Sigmoid colon (tissue), 6 donors: ENCODE measurements at regions not wholly inside any gene's neighbourhood (a gene's known extent, or its start where the extent isn't known, plus 50 kb on each side); places are given as distances from the start of the nearest gene placed in this dataset.

Experiments
- DNase-seq: peaks from one replicate; pipeline ENCODE4 v3.0.0-alpha.2; 2019
- H3K27ac ChIP-seq, 4 donors: fragments of 200-600 bp; sonication (generic); one replicate each; pipeline ENCODE4 v1.5.1; 2016 to 2019; ENCODE audit warnings: mild to moderate bottlenecking in 1 of 4
- H3K27me3 ChIP-seq, 3 donors: fragments of 200-600 bp; sonication (generic); one replicate each; pipeline ENCODE4 v1.5.1; 2019; ENCODE audit warnings: mild to moderate bottlenecking in 1 of 3
- H3K36me3 ChIP-seq, 4 donors: fragments of 200-600 bp; sonication (generic); one replicate each; pipeline ENCODE4 v1.5.1; 2016 to 2019
- H3K4me1 ChIP-seq, 4 donors: fragments of 200-600 bp; sonication (generic); one replicate each; pipeline ENCODE4 v1.5.1; 2017 to 2019
- H3K4me3 ChIP-seq, 4 donors: fragments of 200-600 bp; sonication (generic); one replicate each; pipeline ENCODE4 v1.5.1; 2017 to 2019; ENCODE audit warnings: mild to moderate bottlenecking in 2 of 4, moderate library complexity in 1 of 4
- H3K9me3 ChIP-seq, 4 donors: fragments of 200-600 bp in 3 of 4; sonication (generic) in 3 of 4; one replicate each; pipeline versions ENCODE4 v1.5.1 to v1.6.1; 2013 to 2019
- CTCF ChIP-seq, 4 experiments: fragments of 450-650 bp in 3 of 4; fragments of 200-600 bp in 1 of 4; IDR thresholded peaks; one replicate each; pipeline ENCODE4 v1.5.1; 2016 to 2019; ENCODE audit warnings: antibody characterized with exemption in 4 of 4, mild to moderate bottlenecking in 3 of 4, moderate library complexity in 2 of 4
- EP300 ChIP-seq, 4 donors: sonication (generic); formaldehyde crosslinking; IDR thresholded peaks; one replicate each; pipeline ENCODE4 v1.6.1; 2017; ENCODE audit warnings: antibody characterized with exemption in 4 of 4
- POLR2A ChIP-seq, 2 donors: fragments of 450-650 bp; IDR thresholded peaks; one replicate each; pipeline ENCODE4 v1.6.1; 2016; ENCODE audit warnings: antibody characterized with exemption in 2 of 2, mild to moderate bottlenecking in 2 of 2, moderate library complexity in 2 of 2
- POLR2AphosphoS5 ChIP-seq, 4 donors: sonication (generic); formaldehyde crosslinking; IDR thresholded peaks; one replicate each; pipeline ENCODE4 v1.6.1; 2017; ENCODE audit warnings: antibody characterized with exemption in 4 of 4
- WGBS, 2 donors: extraction: QIAGEN DNeasy Blood & Tissue Kit; methylation state at CpG; one replicate each; pipeline ENCODE4 v1.1.7; 2013; 5-methylcytosine and 5-hydroxymethylcytosine counted together
- intact Hi-C: fragments of 100-400 bp; cut with DNase I; formaldehyde crosslinking; loops from one replicate; pipeline ENCODE4 v1.15.1; 2023
- donor health status: healthy with polysubstance abuse.
- donor health status: healthy.

- no peak overlapping the region for H3K4me3 ChIP-seq
- no peaks in the 10 kb centered on the region for H3K27me3 ChIP-seq
- H3K4me1 ChIP-seq: peaks cover 0 to 18% (median 14%) of the 10 kb centered on the region in 4 donors
- no peaks in the 10 kb centered on the region for H3K9me3 ChIP-seq
- WGBS, 2 donors: 71 to 74% methylated on average over 2 of the region's 2 CpGs
- intact Hi-C loops: no loop called here
- H3K27ac ChIP-seq: no peak overlapping the region
- no peak for DNase-seq
- no peak for TF ChIP-seq CTCF (IDR thresholded peaks at IDR 0.05)
- no peak for TF ChIP-seq POLR2A (IDR thresholded peaks at IDR 0.05)
- TF ChIP-seq POLR2AphosphoS5 (IDR thresholded peaks at IDR 0.05): no peak
- TF ChIP-seq EP300 (IDR thresholded peaks at IDR 0.05): no peak
- no peaks in the 10 kb centered on the region for H3K36me3 ChIP-seq
These were observed 119.7 kb downstream of the WNT5A start for GRCh38 chr3:55367384-55367783.

GRCh38 chr3:55364421-55364820 is 122.7 kb downstream of the WNT5A start:
- H3K9me3 ChIP-seq: no peaks in the 10 kb centered on the region
- H3K36me3 ChIP-seq: no peaks in the 10 kb centered on the region
- H3K4me3 ChIP-seq: no peak overlapping the region
- intact Hi-C loops: no loop called here
- H3K27ac ChIP-seq: no peak overlapping the region
- 83 to 88% methylated on average over 4 of the region's 4 CpGs for WGBS, 2 donors
- TF ChIP-seq POLR2AphosphoS5 (IDR thresholded peaks at IDR 0.05): no peak
- TF ChIP-seq CTCF (IDR thresholded peaks at IDR 0.05): no peak
- no peak for TF ChIP-seq POLR2A (IDR thresholded peaks at IDR 0.05)
- no peak for TF ChIP-seq EP300 (IDR thresholded peaks at IDR 0.05)
- no peak for DNase-seq
- peaks cover 0 to 7% (median 7%) of the 10 kb centered on the region in 4 donors for H3K4me1 ChIP-seq
- H3K27me3 ChIP-seq: no peaks in the 10 kb centered on the region

GRCh38 chr3:55362210-55362960 is 124.7 kb downstream of the WNT5A start:
- intact Hi-C loops: no loop called here
- no peak overlapping the region for H3K27ac ChIP-seq
- 86 to 95% methylated on average over 3 of the region's 3 CpGs for WGBS, 2 donors
- TF ChIP-seq EP300 (IDR thresholded peaks at IDR 0.05): no peak
- no peak for TF ChIP-seq POLR2A (IDR thresholded peaks at IDR 0.05)
- TF ChIP-seq CTCF (IDR thresholded peaks at IDR 0.05): no peak
- no peak for TF ChIP-seq POLR2AphosphoS5 (IDR thresholded peaks at IDR 0.05)
- no peaks in the 10 kb centered on the region for H3K9me3 ChIP-seq
- H3K4me1 ChIP-seq: no peaks in the 10 kb centered on the region
- H3K4me3 ChIP-seq: no peak overlapping the region
- H3K27me3 ChIP-seq: no peaks in the 10 kb centered on the region
- DNase-seq: no peak
- H3K36me3 ChIP-seq: no peaks in the 10 kb centered on the region

GRCh38 chr3:55357796-55358195 is 129.3 kb downstream of the WNT5A start:
- 88 to 93% methylated on average over 1 of the region's 1 CpG for WGBS, 2 donors

More at GRCh38 chr3:55357796-55358195, 129.3 kb downstream of the WNT5A start:
- Histone ChIP-seq H3K4me3 (no peak overlapping the region), H3K27me3 (no peaks in the 10 kb centered on the region), H3K9me3 (no peaks in the 10 kb centered on the region), H3K27ac (no peak overlapping the region), H3K4me1 (no peaks in the 10 kb centered on the region), H3K36me3 (no peaks in the 10 kb centered on the region)
- no peak for TF ChIP-seq POLR2A (IDR thresholded peaks at IDR 0.05)
- TF ChIP-seq POLR2AphosphoS5 (IDR thresholded peaks at IDR 0.05): no peak
- TF ChIP-seq EP300 (IDR thresholded peaks at IDR 0.05): no peak
- no peak for TF ChIP-seq CTCF (IDR thresholded peaks at IDR 0.05)
- DNase-seq: no peak
- intact Hi-C loops: no loop called here
